ENCODE measurements at regions not wholly inside any gene's neighbourhood (a gene's known extent, or its start where the extent isn't known, plus 50 kb on each side); places are given as distances from the start of the nearest gene placed in this dataset.

GRCh38 chr12:111100554-111100953 lies 180.2 kb upstream of the MYL2 start:
- TF ChIP-seq ZBTB21 (CRISPR knock-in tag; IDR thresholded peaks at IDR 0.05; ENCODE audit: borderline replicate concordance) (no peak), CTCF (IDR thresholded peaks at IDR 0.05) (no peak), ATF2 (CRISPR knock-in tag; IDR thresholded peaks at IDR 0.05; ENCODE audit: borderline replicate concordance, low read depth) (no peak), ZNF317 (CRISPR knock-in tag; IDR thresholded peaks at IDR 0.05; ENCODE audit: borderline replicate concordance, low read depth) (no peak)
